GM21367 (cell line): ENCODE measurements at regions not wholly inside any gene's neighbourhood (a gene's known extent, or its start where the extent isn't known, plus 50 kb on each side); places are given as distances from the start of the nearest gene placed in this dataset.
"Not testable (repeated sequence)": the region's sequence is repeated elsewhere in the genome, so short reads cannot be mapped to it uniquely, and the experiment has no call there.

Source experiments
- ATAC-seq: cut with Tn5 transposase; IDR thresholded peaks from one replicate; pipeline ENCODE4 v1.9.1; 2021; ENCODE audit not compliant: unreplicated experiment

DNA sequence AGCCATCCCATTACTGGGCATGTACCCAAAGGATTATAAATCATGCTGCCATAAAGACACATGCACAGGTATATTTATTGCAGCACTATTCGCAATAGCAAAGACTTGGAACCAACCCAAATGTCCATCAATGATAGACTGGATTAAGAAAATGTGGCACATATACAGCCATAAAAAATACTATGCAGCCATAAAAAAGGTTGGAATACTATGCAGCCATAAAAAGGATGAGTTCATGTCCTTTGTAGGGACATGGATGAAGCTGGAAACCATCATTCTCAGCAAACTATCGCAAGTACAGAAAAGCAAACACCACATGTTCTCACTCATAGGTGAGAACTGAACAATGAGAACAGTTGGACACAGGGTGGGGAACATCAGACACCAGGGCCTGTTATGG is 151.5 kb downstream of the PLK2 start:
- ATAC-seq, result not testable (repeated sequence)

DNA sequence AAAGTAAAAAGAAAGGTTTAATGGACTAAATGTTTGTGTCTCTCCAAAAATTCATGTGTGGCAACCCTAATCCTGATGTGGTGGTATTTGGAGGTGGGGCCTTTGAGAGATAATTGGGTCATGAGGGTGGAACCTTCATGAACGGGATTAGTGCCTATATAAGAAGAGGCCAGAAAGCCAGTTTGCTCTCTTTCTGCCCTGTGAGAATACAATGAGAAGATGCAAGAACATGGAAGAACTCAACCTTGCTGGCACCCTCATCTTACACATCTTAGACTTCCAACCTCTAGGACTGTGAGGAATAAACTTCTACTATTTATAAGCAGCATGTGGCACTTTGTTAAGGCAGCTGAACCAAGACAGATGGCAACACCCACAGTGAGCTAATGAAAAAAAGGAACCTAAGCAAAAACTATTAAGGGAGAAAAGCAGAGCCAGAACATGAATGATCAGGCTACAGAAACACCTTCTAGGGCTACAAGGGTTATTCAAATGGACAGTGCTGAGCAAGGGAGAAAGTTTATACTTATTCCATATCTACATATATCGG is 159.5 kb downstream of the PLK2 start:
- ATAC-seq, result no peak

DNA sequence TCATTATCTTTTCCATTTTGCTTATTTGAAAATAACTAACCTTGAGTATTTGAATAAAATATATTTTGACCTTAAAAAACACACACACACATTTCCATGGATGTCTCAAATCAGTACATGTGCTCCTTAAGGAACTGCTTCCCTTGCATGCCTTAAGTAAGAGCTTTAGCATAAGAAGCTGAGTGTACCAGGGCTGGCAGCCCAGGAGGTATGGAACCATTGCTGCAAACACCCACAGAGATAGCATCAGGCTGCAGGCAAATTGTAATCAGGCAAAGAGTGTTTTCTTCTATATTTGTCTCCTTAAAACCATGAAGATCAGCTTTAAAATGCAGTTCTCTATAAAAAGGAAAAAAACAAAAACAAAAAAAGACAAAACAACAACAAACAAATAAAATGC is 160.6 kb downstream of the PLK2 start:
- no peak for ATAC-seq

GRCh38 chr5:58294598-58295305 is 165.1 kb downstream of the PLK2 start:
- ATAC-seq, result no peak

DNA sequence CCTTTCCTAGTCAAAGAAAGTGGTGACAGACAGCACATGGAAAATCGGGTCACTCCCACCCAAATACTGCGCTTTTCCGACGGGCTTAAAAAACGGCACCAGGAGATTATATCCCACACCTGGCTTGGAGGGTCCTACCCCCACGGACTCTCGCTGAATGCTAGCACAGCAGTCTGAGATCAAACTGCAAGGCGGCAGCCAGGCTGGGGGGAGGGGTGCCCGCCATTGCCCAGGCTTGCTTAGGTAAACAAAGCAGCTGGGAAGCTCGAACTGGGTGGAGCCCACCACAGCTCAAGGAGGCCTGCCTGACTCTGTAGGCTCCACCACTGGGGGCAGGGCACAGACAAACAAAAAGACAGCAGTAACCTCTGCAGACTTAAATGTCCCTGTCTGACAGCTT is 171.6 kb downstream of the PLK2 start:
- ATAC-seq, result not testable (repeated sequence)

GRCh38 chr5:58286741-58287140 is 173.1 kb downstream of the PLK2 start:
- no peak for ATAC-seq

GRCh38 chr5:58285900-58286299 is 174.0 kb downstream of the PLK2 start:
- no peak for ATAC-seq

- no peak for ATAC-seq
Observed at GRCh38 chr5:58284886-58285285, 175.0 kb downstream of the PLK2 start.

- no peak for ATAC-seq
Observed at GRCh38 chr5:58281189-58281588, 178.7 kb downstream of the PLK2 start.

DNA sequence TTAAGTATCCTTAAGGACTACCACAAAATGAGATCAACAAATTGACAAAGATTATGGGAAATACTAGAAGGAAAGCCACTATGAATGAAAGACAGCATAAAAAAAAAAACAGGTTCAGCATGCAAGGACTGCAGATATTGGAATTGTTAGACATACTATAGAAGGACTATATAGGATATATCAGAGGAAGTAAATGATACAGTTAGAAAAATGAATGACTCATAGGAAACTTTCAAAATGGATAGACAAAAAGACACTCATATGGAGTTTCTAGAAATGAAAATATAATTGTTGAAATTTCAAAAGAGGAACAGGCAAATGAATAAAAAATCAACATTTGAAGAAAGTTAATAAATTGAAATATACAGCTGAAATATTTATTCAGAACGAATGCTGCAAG is 180.6 kb downstream of the PLK2 start:
- no peak for ATAC-seq

DNA sequence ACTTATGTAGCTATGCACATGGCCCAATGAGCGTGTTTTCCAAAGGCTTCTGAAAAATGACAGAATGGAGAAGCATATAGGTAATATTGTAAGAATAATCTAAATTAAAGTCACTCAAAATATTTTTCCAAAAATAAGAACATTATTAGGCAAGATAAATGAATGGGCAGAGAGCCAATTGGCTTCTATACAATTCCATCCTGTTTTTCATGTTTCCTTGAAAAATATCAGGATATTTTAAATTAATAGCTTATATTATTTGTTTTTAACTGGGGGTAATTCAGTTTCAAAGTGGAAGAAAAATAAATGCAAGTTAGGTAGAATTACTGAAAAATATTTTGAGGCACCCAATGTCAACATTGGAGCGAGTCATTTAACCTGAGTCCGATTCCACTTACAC is 183.5 kb downstream of the PLK2 start:
- no peak for ATAC-seq

DNA sequence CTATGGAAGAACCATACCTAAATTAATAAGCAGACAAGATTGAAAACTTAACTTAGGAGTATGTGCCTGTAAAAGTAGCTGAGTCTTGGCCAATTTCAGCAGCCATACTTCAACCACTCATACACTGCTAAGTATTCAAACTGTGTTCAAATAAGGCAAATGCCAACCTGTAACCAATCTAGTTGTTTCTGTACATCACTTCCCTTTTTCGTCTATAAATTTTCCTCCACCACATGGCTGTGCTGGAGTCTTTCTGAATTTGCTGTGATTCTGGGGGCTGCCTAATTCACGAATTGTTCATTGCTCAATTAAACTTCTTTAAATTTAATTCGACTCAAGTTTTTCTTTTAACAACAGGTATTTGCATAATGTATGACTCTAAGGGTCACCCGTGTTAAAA is 184.4 kb downstream of the PLK2 start:
- no peak for ATAC-seq

DNA sequence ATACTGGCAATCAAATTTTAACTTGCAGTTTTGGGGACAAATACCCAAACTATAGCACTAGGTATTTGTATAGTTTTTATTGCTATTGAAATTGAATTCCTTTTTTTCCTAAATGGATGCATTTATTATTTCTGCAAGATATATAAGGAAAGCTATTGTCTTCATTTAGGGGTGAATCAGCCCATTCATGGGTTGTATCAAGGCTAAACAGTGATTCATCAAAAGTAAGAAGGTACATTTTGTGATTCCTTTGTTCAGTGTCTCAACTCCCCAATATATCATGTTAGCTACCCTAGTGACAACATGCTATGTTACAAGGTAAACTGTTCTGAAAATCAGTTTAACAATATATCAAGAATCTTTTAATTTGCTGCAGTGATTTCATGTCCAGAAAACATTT is 185.7 kb downstream of the PLK2 start:
- no peak for ATAC-seq

GRCh38 chr5:58273711-58274110 is 186.2 kb downstream of the PLK2 start:
- ATAC-seq, result no peak

DNA sequence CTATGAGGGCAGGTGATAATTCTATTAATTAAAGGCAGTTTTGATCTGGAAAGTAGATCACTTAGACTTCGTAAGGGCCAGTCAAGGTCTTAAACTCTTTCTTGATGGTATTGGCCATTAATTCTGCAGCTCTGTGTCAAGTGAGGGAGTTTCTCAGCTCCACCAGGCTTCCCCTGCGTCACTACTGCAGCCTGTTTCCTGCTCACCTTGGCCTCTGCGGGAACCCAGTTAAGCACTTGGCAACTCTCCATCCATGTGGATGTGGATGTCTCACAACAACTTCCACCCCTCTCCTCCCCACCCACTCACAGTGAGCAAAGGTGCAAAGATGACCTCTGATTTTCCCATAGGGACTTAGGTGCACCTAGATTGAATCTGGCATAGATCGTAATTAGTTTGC is 191.6 kb downstream of the PLK2 start:
- no peak for ATAC-seq

DNA sequence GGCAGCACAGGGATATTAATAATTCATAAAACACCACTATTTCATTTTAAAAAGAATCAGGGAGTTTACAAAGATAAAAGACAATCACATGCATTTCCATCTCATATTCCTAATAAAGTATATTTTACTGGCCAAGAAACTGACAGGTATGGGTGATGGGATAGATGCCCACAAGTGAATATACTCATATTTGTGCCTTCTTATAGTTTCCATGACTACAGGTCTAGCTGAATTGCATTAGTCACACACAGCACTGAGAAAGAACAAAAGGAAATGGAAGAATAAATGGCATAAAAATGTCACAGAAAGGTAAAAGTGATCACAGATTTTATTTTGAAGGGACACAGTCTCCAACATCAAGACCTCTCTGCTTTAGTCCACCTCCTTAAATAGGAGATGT is 193.5 kb downstream of the PLK2 start:
- no peak for ATAC-seq

- ATAC-seq, result no peak
Observed at GRCh38 chr5:58265246-58265930, 194.5 kb downstream of the PLK2 start.

DNA sequence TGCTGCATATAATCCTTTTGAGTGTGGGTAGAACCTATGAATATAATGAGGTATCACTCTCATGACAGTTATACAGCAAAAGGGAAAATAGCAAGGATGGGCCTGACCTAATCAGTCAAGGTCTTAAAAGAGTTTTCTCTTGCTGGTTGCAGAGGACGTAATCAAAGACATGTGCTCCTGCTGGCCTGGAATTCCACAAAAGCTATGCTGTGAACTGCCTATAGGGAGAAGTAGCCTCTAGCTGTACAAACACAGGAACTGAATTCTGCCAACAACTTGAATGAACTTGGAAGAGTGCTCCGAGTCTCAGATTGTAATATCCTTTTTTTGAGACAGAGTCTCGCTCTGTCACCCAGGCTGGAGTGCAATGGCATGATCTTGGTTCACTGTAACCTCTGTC is 195.6 kb downstream of the PLK2 start:
- ATAC-seq, result no peak

DNA sequence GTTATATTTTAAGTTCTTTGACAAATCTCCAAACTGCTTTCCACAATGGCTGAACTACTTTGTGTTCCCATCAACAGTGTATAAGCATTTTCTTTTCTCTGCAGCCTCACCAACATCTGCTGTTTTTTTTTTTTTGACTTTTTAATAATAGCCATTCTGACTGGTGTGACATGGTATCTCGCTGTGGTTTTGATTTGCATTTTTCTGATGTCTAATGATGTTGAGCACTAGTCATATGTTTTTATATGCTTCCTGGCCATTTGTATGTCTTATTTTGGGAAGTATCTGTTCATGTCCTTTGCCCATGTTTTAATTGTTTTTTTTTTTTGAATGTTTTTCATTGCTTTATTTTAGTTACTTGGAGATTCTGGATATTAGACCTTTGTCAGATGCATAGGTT is 196.6 kb downstream of the PLK2 start:
- no peak for ATAC-seq

GRCh38 chr5:58262226-58262625 is 197.7 kb downstream of the PLK2 start:
- ATAC-seq, result no peak

DNA sequence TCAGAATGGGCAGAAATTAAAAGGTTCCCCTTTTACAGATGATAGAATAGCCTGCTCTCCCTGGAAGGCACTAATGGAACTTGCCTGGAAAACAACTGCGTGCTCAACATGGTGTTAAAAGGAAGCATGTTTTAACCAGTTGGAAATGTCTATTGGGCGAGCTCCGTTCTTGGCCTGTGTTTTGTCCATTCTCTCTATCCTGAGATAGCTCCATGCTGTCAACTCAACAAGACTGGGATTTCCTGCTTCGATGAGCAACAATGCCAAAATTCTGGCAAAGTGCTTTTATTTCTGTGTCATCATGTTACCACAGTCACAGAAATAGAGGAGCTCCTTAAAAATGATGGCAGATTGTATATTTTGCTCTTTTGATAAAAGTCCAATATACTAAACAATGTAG is 198.3 kb downstream of the PLK2 start:
- ATAC-seq, result no peak

DNA sequence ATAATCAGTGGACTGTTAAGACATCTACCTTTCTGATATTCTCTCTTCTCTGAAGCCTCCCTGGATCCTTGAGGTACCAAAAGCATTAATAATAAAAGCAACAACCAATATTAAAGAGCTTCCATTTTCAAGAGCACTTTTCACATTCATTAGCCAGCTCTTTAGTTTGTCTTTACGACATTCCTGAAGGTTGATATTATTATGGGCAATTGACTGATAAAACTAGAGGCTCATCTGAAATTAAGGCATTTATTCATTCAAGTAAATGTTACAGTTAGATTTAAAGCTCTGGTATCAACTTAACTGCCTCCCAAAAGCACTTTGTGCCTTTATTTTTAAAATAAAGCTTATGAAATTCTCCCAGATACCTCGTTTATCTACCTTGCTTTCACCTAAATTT is 199.6 kb downstream of the PLK2 start:
- no peak for ATAC-seq
